ENCODE measurements at regions not wholly inside any gene's neighbourhood (a gene's known extent, or its start where the extent isn't known, plus 50 kb on each side); places are given as distances from the start of the nearest gene placed in this dataset.

DNA sequence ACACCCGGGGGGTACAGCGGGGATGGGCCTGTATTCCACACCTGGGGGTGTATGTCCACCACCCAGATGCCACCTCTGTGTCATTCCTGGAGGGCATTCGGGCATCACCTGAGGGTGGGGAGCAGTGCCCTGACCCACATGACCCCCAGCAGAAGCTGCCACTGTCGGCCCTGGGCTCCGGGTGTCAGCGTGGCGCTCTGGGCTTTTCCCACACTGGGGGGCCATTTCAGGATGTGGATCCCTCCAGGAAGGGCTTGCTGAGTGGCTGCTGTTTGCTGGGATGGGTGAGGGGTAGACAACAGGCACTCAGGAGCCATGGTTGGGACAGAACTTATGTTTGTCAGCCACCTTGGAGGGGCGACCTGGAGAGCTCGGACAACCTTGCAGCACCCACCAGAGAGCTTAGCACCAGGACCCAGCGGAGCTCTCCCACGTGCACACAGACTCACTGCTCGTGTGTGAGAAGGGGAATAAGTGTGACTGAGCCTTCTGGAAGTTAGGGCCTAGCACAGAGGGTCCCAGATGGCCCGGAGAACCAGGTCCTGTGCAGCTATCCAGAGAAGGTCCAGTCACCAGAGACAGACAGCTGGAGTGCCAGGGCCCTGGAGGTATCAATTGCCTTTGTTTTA, 102.7 kb downstream of the METRNL start:
- TF ChIP-seq, protein P1, sequence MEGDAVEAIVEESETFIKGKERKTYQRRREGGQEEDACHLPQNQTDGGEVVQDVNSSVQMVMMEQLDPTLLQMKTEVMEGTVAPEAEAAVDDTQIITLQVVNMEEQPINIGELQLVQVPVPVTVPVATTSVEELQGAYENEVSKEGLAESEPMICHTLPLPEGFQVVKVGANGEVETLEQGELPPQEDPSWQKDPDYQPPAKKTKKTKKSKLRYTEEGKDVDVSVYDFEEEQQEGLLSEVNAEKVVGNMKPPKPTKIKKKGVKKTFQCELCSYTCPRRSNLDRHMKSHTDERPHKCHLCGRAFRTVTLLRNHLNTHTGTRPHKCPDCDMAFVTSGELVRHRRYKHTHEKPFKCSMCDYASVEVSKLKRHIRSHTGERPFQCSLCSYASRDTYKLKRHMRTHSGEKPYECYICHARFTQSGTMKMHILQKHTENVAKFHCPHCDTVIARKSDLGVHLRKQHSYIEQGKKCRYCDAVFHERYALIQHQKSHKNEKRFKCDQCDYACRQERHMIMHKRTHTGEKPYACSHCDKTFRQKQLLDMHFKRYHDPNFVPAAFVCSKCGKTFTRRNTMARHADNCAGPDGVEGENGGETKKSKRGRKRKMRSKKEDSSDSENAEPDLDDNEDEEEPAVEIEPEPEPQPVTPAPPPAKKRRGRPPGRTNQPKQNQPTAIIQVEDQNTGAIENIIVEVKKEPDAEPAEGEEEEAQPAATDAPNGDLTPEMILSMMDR (IDR thresholded peaks at IDR 0.05): no peak
- TF ChIP-seq EZH2 (IDR thresholded peaks at IDR 0.05; ENCODE audit: borderline replicate concordance, insufficient read depth, low read depth, low read length, poor library complexity, severe bottlenecking): no peak

Data from B cell (primary cell).